IMR-90 (cell line): ENCODE measurements at regions not wholly inside any gene's neighbourhood (a gene's known extent, or its start where the extent isn't known, plus 50 kb on each side); places are given as distances from the start of the nearest gene placed in this dataset.

Experiments used
- BHLHE40 ChIP-seq: fragments of 150-350 bp; IDR thresholded peaks from 2 replicates; pipeline ENCODE4 v1.6.1; 2016; ENCODE audit warnings: mild to moderate bottlenecking, low read depth, low read length
- CTCF ChIP-seq: conservative IDR thresholded peaks from 2 replicates; pipeline ENCODE4 v1.5.1; 2012; ENCODE audit warnings: mild to moderate bottlenecking, low read depth, low read length, improper control_type of control experiment
- POLR2A ChIP-seq: IDR thresholded peaks from 2 replicates; pipeline ENCODE4 v1.6.1; 2012; ENCODE audit warnings: mild to moderate bottlenecking, low read depth, low read length
- RFX5 ChIP-seq: IDR thresholded peaks from 2 replicates; pipeline ENCODE4 v1.8.0; 2012; ENCODE audit warnings: low read depth, mild to moderate bottlenecking, low read length, moderate library complexity
- SMC3 ChIP-seq: fragments of 150-350 bp; IDR thresholded peaks from 2 replicates; pipeline ENCODE4 v1.6.1; 2016; ENCODE audit warnings: low read depth, mild to moderate bottlenecking, antibody characterized with exemption, low read length, moderate library complexity

DNA sequence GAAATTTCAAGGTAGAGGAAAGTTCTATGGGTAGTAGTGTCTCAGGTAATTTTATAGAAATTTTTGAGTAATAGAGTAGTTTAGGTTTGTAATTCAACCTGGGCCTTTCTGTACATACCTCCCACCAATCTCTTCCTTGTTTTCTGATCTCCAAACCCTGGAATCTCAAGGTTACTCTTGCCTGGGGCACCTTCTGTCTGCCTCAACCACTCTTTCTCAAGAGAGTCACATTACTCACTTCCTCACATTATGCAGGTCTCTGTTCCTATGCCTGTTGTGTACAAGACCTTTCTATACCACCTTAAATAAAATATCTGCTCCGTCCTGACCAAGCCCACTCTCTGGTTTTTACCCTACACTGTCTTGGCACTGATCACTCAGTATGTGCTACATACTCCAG is 412.6 kb upstream of the CTNND2 start:
- TF ChIP-seq CTCF (no peak), SMC3 (no peak), POLR2A (no peak), RFX5 (no peak), BHLHE40 (no peak)
